HG02970 (cell line): ENCODE measurements at regions not wholly inside any gene's neighbourhood (a gene's known extent, or its start where the extent isn't known, plus 50 kb on each side); places are given as distances from the start of the nearest gene placed in this dataset.
"Not testable (repeated sequence)": the region's sequence is repeated elsewhere in the genome, so short reads cannot be mapped to it uniquely, and the experiment has no call there.

Experiments used
- ATAC-seq: cut with Tn5 transposase; IDR thresholded peaks from one replicate; pipeline ENCODE4 v1.9.1; 2021; ENCODE audit warnings: mild to moderate bottlenecking, moderate library complexity, moderate number of reproducible peaks; ENCODE audit not compliant: unreplicated experiment, low FRiP score

GRCh38 chr13:87280139-87280538 lies 391.0 kb upstream of the SLITRK5 start:
- ATAC-seq = no peak

- no peak for ATAC-seq
Observed at GRCh38 chr13:87287721-87288120, 383.4 kb upstream of the SLITRK5 start.

DNA sequence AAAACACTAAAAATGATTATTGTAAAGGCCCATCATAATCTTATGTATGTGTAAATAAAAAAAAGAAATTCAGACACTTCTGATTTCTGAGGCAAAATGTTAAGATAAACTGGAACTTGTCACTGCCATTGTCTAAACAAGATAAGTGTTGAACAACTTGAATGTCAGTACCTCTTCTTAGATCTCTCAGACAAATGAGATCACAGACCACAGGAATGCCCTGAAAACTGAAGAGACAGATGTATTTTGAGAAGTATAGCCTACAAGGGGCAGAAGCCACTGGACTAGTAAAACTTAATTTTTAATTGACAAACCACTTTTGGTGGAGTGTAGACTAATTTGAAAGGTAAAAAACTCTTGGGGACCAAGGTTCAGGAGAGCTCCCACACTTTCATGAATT lies 375.5 kb upstream of the SLITRK5 start:
- ATAC-seq = no peak

DNA sequence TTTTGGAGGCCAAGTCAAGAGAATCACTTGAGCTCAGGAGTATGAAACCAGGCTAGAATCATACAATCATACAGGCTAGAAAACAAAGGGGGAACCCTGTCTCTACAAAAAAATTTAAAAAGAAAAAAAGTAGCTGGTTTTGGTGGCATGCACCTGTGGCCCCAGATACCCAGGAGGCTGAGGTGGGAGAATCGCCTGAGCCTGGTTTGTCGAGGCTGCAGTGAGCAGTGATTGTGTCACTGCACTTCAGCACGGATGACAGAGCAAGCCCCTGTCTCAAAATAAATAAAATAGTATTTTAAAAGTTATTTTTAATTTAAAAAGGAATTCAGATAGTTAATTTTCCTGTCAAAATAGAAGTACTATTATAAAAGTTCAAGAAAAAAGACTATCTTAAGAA lies 369.1 kb upstream of the SLITRK5 start:
- ATAC-seq = no peak

DNA sequence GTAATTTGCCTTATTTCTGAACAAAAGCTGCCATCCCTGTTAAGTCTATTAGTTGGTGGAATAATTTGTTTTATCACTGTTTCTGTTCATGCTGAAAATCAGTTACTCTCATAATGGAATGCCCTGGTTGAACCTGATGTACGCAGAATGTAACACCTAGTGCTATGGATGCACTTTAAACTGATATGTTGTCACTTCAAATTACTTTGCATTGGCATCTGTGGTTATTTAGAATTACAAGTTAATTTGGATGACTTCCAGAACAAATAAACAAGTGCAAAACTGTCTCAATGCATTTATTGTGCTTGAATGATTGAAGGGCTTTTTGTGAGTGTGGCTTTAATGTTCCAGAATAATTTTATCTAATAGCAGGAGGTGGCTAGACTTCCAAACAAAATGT lies 368.2 kb upstream of the SLITRK5 start:
- ATAC-seq = no peak

DNA sequence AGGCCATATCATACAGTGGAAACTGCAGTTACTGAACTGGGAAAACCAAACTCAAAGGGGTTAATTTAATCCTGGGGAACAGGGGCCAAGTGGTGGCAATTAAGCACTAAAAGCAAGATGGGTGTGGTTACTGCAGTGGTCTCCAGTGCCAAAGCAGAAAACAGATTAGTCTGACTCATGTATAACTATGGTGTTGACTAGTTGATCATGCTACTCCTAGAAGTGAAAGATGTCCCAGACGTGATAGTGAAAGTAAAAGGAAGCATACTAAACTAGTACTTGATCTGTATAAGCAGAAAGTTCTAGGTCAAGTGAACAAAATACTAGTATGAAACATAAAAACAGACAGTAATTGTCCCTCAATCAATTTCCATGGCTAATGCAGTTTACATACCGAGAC lies 360.0 kb upstream of the SLITRK5 start:
- ATAC-seq = no peak

DNA sequence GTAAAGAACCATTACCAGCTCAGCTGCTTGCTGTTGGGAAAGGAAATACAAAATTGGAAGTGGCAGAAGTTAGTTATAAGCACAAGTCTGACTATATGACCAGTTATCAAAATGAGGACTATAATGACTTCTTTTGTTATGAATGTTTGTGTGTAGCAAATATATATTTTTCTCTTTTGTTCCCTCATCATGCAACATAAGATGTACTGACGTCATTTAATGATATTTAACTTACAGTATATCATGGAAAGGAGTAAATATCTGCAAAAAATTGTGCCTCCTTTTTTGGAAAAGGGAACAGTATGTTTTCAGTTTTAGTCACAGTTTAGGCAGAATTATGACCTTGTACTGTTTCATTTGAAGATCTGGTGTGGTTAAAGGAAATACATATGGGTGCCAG lies 356.3 kb upstream of the SLITRK5 start:
- ATAC-seq = no peak

- no peak for ATAC-seq
Observed at GRCh38 chr13:87322386-87322785, 348.8 kb upstream of the SLITRK5 start.

DNA sequence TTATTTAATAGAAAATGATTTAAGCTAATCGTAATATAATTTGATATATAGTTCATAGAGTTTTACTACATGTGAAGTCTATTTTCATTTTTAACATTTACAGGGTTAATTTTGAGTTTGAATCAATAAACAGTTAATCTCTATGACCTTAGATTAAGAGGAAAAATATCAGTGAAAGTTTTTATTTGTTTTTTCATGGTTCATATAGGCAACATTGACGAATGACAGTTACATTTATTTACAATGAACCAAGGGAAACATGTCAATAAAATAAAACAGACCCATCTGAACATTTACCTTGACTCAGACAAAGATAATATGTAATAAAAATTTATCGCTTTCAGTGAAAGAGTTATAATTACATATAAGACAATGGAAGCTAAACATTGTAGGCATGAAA lies 346.6 kb upstream of the SLITRK5 start:
- no peak for ATAC-seq

DNA sequence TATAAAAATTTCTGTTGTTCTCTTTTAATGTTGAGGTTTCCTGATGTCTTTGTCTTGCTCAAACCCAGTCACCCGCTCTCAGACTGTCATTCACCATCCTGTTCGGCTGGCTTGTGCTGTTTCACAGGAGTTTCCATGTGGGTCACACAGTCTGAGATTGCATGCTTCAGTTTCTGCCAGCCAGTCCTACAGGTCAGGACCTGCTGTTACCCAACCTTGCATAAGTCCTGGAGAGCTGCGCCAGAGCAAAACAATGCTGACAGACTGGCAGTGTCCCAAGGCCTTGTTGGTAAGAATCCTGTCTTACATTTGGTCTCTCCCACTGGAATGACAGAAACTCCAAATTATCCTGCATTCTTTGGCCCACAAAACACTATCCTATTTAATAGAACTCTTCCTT lies 340.0 kb upstream of the SLITRK5 start:
- no peak for ATAC-seq

- no peak for ATAC-seq
Observed at GRCh38 chr13:87333599-87333998, 337.6 kb upstream of the SLITRK5 start.

GRCh38 chr13:87334176-87334575 lies 337.0 kb upstream of the SLITRK5 start:
- ATAC-seq = no peak

DNA sequence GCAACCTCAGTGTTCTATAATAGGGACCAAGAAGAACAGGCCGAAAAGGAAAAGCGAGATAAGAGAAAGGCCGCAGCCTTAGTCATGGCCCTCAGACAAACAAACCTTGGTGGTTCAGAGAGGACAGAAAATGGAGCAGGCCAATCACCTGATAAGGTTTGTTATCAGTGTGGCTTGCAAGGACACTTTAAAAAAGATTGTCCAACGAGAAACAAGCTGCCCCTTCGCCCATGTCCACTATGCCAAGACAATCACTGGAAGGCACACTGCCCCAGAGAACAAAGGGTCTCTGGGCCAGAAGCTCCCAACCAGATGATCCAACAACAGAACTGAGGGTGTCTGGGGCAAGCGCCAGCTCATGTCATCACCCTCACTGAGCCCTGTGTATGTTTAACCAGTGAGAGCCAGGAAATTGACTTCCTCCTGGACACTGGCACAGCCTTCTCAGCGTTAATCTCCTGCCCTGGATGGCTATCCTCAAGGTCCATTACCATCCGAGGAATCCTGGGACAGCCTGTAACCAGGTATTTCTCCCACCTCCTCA lies 334.8 kb upstream of the SLITRK5 start:
- ATAC-seq = not testable (repeated sequence)

- ATAC-seq = no peak
Observed at GRCh38 chr13:87344176-87344575, 327.0 kb upstream of the SLITRK5 start.

GRCh38 chr13:87355451-87355850 lies 315.7 kb upstream of the SLITRK5 start:
- ATAC-seq = no peak

DNA sequence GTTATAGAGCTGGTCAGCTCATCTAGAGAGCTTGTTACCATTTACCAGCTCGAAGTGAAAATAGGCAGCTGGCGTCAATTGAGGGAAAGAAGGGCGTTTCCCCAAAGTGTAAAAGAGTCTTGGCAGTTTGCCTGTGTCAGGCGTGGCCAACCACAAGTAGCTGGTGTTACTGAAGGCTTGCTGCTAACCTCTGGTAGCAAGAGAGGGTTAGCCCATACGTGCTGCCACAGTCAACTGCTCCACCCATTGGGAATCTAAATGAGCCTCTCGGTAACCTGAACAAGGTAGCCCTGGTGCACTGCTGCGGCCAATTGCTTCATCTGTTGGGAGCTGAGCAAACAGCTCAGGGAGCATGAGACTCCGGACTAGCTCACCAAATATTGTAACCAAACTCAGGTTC lies 314.9 kb upstream of the SLITRK5 start:
- ATAC-seq = no peak

DNA sequence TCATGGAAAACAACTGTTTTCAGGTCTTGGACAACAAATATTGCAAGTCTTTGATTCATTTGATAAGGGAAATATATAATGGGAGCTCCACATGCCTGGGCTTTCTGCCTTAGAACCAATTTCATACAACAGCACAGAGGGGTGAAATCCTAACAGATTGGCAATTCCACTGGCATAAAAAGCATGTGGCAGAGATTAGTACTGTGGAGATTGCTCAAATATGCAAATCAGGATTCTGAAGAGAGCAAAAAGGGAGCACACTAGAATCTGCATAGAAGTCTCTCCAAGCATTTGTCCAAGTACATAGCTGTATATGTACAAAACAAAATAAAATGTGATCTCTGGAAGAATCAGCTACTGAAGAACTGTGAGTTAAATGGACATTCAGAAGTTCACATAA lies 312.9 kb upstream of the SLITRK5 start:
- ATAC-seq = no peak

- no peak for ATAC-seq
Observed at GRCh38 chr13:87361216-87361615, 310.0 kb upstream of the SLITRK5 start.

- no peak for ATAC-seq
Observed at GRCh38 chr13:87368639-87369038, 302.5 kb upstream of the SLITRK5 start.

- ATAC-seq = no peak
Observed at GRCh38 chr13:87376081-87376480, 295.1 kb upstream of the SLITRK5 start.

DNA sequence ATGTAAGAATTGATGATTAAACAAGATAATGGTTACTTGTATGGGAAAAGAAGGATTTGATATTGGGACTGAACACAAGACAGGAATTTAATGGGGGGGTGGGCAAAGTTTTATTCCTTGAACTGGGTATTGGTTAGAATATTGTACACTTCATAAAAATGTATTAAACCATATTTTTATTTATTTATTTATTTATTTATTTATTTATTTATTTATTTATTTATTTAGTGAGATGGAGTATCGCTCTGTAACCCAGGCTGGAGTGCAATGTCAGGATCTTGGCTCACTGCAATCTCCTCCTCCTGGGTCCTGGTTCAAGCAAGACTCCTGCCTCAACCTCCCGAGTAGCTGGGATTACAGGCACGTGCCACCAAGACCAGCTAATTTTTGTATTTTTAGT lies 287.1 kb upstream of the SLITRK5 start:
- no peak for ATAC-seq

DNA sequence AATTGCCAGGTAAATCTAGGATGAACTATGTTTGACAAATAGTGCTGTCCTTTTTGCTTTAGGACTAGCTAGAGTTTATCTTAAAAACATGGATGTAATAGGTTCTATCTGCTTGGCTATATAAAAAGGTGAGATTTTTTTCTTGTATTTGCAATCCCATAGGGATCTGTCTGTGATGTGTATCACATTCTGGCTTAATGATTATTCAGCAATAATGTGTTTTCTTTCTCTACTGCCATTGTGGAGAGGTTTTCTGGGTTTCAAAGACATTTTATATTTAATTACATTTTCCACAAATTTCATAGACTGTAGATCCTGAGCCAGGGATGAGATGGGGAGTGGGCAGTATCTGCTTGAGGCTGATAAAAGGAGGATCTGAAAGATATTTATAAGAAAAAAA lies 277.8 kb upstream of the SLITRK5 start:
- ATAC-seq = no peak

DNA sequence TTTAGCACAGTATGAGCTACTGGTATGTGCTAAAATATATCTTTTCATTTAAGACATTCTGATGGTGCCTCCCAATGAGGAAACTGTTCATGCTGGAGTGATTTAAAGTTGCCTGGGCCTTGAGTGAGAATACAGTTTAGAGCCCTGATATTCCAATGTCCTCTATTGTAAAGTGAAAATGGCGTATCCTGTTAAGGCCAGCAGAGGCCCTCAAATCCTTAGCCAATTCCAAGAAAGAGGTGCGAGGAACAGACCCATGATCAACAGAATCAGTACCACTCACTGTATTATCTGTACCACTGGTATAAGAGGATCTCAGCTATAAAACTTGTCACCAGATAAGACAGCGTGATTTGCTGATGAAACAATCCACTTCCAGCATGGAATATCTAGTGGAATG lies 273.1 kb upstream of the SLITRK5 start:
- no peak for ATAC-seq
